22Rv1 (cell line): ENCODE measurements at regions not wholly inside any gene's neighbourhood (a gene's known extent, or its start where the extent isn't known, plus 50 kb on each side); places are given as distances from the start of the nearest gene placed in this dataset.

Experiments used
- ZFX ChIP-seq: fragments of 450-650 bp; IDR thresholded peaks from 2 replicates; pipeline ENCODE4 v1.6.1; 2017; ENCODE audit warnings: antibody characterized with exemption, borderline replicate concordance
- TF ChIP-seq, protein P1 (sequence below): fragments of 450-650 bp; IDR thresholded peaks from 2 replicates; pipeline ENCODE4 v1.5.1; 2017; ENCODE audit warnings: mild to moderate bottlenecking

DNA sequence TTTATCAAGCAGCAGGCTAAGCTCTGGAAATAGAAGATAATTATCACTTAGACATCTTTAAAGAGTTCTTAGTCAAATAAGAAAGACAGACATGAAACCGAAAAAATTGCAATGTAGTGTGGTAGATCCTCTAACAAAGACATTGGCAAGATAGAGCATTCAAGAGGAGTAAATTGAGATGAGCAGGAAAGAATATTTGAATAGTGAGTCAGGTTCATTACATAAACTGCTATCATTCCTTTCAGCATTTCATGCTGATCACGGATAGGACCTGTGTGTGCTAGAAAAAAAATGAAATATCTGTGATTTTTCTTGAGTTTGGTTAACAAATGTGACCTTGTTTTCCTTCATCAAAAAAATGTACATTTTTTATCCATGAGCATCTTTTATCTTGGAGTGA lies 460.9 kb downstream of the OTOL1 start:
- TF ChIP-seq, protein P1, sequence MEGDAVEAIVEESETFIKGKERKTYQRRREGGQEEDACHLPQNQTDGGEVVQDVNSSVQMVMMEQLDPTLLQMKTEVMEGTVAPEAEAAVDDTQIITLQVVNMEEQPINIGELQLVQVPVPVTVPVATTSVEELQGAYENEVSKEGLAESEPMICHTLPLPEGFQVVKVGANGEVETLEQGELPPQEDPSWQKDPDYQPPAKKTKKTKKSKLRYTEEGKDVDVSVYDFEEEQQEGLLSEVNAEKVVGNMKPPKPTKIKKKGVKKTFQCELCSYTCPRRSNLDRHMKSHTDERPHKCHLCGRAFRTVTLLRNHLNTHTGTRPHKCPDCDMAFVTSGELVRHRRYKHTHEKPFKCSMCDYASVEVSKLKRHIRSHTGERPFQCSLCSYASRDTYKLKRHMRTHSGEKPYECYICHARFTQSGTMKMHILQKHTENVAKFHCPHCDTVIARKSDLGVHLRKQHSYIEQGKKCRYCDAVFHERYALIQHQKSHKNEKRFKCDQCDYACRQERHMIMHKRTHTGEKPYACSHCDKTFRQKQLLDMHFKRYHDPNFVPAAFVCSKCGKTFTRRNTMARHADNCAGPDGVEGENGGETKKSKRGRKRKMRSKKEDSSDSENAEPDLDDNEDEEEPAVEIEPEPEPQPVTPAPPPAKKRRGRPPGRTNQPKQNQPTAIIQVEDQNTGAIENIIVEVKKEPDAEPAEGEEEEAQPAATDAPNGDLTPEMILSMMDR: no peak
- no peak for TF ChIP-seq ZFX
